CD4-positive, CD25-positive, alpha-beta regulatory T cell (primary cell): ENCODE measurements at regions not wholly inside any gene's neighbourhood (a gene's known extent, or its start where the extent isn't known, plus 50 kb on each side); places are given as distances from the start of the nearest gene placed in this dataset.
"Not testable (repeated sequence)": the region's sequence is repeated elsewhere in the genome, so short reads cannot be mapped to it uniquely, and the experiment has no call there.

Source experiments
- ATAC-seq, 2 donors: fragments of 150-1000 bp; cut with Tn5 transposase; one replicate each; pipeline ENCODE4 v1.10.0; 2021; ENCODE audit warnings: low read depth in 2 of 2, moderate number of reproducible peaks in 2 of 2, moderate library complexity in 1 of 2
- DNase-seq, 3 donors: peaks; one replicate each; pipeline versions ENCODE4 v3.0.0 to v3.0.0-alpha.2; 2012 to 2022; ENCODE audit warnings: mixed read lengths in 1 of 3
- H3K27ac ChIP-seq: one replicate; pipeline ENCODE4 v1.7.0; 2013; ENCODE audit warnings: mild to moderate bottlenecking, low read length; ENCODE audit not compliant: insufficient read depth, poor library complexity, severe bottlenecking
- H3K27me3 ChIP-seq: one replicate; pipeline ENCODE4 v1.7.0; 2013; ENCODE audit warnings: low read length; ENCODE audit not compliant: control insufficient read depth, insufficient read depth
- H3K36me3 ChIP-seq: one replicate; pipeline ENCODE4 v1.7.0; 2013; ENCODE audit warnings: mild to moderate bottlenecking, low read length, moderate library complexity; ENCODE audit not compliant: control insufficient read depth, insufficient read depth
- H3K4me1 ChIP-seq: 2 replicates; pipeline ENCODE4 v1.7.0; 2013; ENCODE audit warnings: mild to moderate bottlenecking, low read length; ENCODE audit not compliant: insufficient read depth, control insufficient read depth, poor library complexity, severe bottlenecking
- H3K4me3 ChIP-seq: one replicate; pipeline ENCODE4 v1.7.0; 2013; ENCODE audit warnings: low read depth, mild to moderate bottlenecking, low read length, moderate library complexity
- H3K9me3 ChIP-seq, 2 experiments: 1 replicate in 1 of 2; 2 replicates in 1 of 2; pipeline ENCODE4 v1.7.0; 2013; ENCODE audit warnings: low read length in 2 of 2, mild to moderate bottlenecking in 1 of 2, moderate library complexity in 1 of 2; ENCODE audit not compliant: control insufficient read depth in 2 of 2
- H3K27ac Mint-ChIP-seq, 3 donors: one replicate each; pipeline ENCODE4 v1.8.0; 2020 to 2022; ENCODE audit warnings: mild to moderate bottlenecking in 3 of 3, mixed read lengths in 3 of 3, moderate library complexity in 2 of 3
- H3K27me3 Mint-ChIP-seq: one replicate; pipeline ENCODE4 v1.8.0; 2022; ENCODE audit warnings: mild to moderate bottlenecking, mixed read lengths
- H3K36me3 Mint-ChIP-seq: one replicate; pipeline ENCODE4 v1.8.0; 2020; ENCODE audit warnings: mixed read lengths
- H3K4me1 Mint-ChIP-seq, 4 donors: one replicate each; pipeline ENCODE4 v1.8.0; 2020 to 2022; ENCODE audit warnings: mixed read lengths in 4 of 4, mild to moderate bottlenecking in 1 of 4
- H3K4me3 Mint-ChIP-seq, 4 donors: one replicate each; pipeline ENCODE4 v1.8.0; 2020 to 2022; ENCODE audit warnings: mild to moderate bottlenecking in 4 of 4, mixed read lengths in 4 of 4, moderate library complexity in 3 of 4
- H3K9me3 Mint-ChIP-seq, 7 donors: one replicate each; pipeline ENCODE4 v1.8.0; 2020 to 2022; ENCODE audit warnings: mixed read lengths in 7 of 7, mild to moderate bottlenecking in 3 of 7, moderate library complexity in 2 of 7

DNA sequence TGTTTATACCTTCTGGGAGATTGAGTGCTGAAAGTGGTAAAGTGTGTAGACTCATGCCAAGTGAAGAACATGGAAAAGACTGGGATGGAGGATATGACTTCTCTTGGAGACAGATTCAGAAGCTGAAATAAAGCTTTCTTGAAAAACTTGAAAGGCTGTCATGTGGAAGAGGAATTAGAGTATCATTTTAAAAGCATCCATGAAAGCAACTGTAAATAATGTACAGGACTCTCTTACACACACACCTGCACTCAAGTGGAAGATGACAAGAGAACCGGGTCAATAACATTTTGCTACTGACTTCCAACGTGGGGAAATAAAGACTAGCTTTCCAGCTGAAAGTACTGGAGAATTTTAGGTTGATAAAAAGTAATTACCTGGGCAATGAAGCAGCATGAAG lies 658.2 kb downstream of the TDRD15 start:
- H3K36me3 Mint-ChIP-seq = no peaks in the 10 kb centered on the region
- no peaks in the 10 kb centered on the region for H3K4me1 ChIP-seq
- no peak overlapping the region for H3K4me3 Mint-ChIP-seq
- no peak for ATAC-seq
- H3K27me3 Mint-ChIP-seq = no peaks in the 10 kb centered on the region
- no peak for DNase-seq
- no peak overlapping the region for H3K27ac ChIP-seq
- H3K27me3 ChIP-seq = no peaks in the 10 kb centered on the region
- peaks cover 3 to 24% (median 5%) of the 10 kb centered on the region in 7 donors for H3K9me3 Mint-ChIP-seq
- no peaks in the 10 kb centered on the region for H3K9me3 ChIP-seq
- H3K4me3 ChIP-seq = no peak overlapping the region
- H3K27ac Mint-ChIP-seq = no peak overlapping the region
- no peaks in the 10 kb centered on the region for H3K4me1 Mint-ChIP-seq
- no peaks in the 10 kb centered on the region for H3K36me3 ChIP-seq

DNA sequence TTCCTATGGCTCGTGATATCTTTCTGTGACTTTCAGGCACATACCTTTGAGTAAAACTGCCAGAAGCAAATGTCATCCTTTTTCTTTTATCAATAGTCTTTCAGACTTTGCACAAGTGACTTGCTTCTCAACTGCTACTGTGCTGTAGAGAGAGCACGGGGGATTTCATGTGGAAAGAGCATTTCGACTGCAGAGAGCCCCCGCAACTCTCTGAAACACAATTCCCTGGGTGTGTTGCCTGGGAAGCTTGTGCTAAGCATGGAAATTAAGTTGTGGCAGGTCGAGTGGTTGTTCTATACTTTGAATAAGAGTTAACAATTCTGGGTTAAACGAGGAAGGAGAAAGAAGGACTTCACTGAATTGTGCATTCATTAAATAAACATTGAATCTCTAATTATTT lies 659.1 kb downstream of the TDRD15 start:
- DNase-seq (no peak), ATAC-seq (no peak)
- Histone ChIP-seq H3K4me3 (no peak overlapping the region), H3K9me3 (no peaks in the 10 kb centered on the region), H3K4me1 (no peaks in the 10 kb centered on the region), H3K36me3 (no peaks in the 10 kb centered on the region), H3K27me3 (no peaks in the 10 kb centered on the region), H3K27ac (no peak overlapping the region)
- Mint-ChIP-seq H3K27ac (no peak overlapping the region), H3K4me1 (no peaks in the 10 kb centered on the region), H3K36me3 (no peaks in the 10 kb centered on the region), H3K9me3 (peaks cover 3 to 24% (median 5%) of the 10 kb centered on the region in 7 donors), H3K4me3 (no peak overlapping the region), H3K27me3 (no peaks in the 10 kb centered on the region)

DNA sequence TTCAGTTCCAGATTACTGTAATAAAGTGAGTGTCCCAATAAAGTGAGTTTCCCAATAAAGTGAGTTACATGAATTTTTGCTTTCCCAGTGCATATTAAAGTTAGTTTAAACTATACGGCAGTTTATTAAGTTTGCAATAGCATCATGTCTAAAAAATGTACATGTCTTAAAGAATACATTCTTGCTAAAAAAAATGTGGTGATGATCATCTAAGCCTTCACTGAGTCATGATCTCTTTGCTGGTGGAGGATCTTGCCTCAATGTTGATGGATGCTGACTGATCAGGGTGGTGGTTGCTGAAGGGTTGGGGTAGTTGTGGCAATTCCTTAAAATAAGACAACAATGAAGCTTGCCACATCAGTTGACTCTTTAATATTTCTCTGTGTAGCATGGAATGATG lies 664.2 kb downstream of the TDRD15 start:
- Mint-ChIP-seq H3K4me1 (no peaks in the 10 kb centered on the region), H3K36me3 (no peaks in the 10 kb centered on the region), H3K27ac (no peak overlapping the region)

DNA sequence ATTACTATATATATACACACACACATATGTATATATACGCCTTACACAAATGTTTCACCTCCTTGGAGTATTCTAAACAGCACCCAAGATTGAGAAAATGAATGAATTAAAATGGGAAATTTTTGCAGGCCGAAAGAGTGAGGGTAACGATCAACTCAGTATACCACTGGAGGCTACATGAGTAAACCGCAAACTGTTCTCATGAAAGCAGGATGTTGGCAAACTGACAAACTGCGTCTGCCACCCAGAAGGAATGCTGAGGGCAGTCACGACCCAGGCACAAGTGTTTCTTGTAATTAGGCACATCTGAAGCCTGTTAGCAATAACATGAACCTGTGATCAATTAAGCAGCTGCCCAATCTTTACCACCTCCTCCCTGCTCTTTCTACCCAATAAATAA lies 666.5 kb downstream of the TDRD15 start:
- not testable (repeated sequence) for ATAC-seq, H3K27me3 Mint-ChIP-seq, H3K36me3 ChIP-seq, DNase-seq, H3K4me3 Mint-ChIP-seq, H3K4me1 Mint-ChIP-seq, H3K27me3 ChIP-seq, H3K27ac ChIP-seq, H3K4me3 ChIP-seq, H3K9me3 ChIP-seq, H3K27ac Mint-ChIP-seq, H3K36me3 Mint-ChIP-seq, H3K4me1 ChIP-seq
- peaks cover 0 to 21% (median 3%) of the 10 kb centered on the region in 7 donors for H3K9me3 Mint-ChIP-seq

More for the DNA sequence above, 664.2 kb downstream of the TDRD15 start:
- Mint-ChIP-seq H3K9me3 (peaks cover 0 to 17% (median 2%) of the 10 kb centered on the region in 7 donors), H3K27me3 (no peaks in the 10 kb centered on the region), H3K4me3 (no peak overlapping the region)
- Histone ChIP-seq H3K36me3 (no peaks in the 10 kb centered on the region), H3K27me3 (no peaks in the 10 kb centered on the region), H3K4me1 (no peaks in the 10 kb centered on the region), H3K4me3 (no peak overlapping the region), H3K9me3 (no peaks in the 10 kb centered on the region), H3K27ac (no peak overlapping the region)
- DNase-seq (no peak), ATAC-seq (no peak)

DNA sequence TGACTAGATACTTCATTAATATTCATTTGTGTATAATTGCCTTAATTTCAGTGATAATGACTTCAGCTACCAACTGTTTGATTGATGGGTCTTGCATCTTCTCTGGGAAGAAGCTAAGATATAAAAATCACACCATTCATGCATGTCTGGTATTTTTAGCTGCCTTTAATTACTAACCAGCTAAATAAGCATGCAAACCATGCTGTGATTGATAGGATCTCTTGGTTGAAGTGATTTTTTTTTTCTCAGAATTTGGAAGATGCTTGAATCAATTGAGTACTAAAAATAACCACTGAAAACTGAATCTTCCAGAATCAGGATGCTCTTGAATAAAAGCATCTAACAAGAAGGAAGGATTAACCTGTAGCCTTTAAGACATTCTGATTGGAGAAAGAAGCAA lies 668.8 kb downstream of the TDRD15 start:
- ATAC-seq (no peak), DNase-seq (no peak)
- no peaks in the 10 kb centered on the region for H3K36me3 Mint-ChIP-seq
- H3K4me1 ChIP-seq = no peaks in the 10 kb centered on the region
- H3K27me3 ChIP-seq = no peaks in the 10 kb centered on the region
- no peak overlapping the region for H3K4me3 ChIP-seq
- H3K36me3 ChIP-seq = no peaks in the 10 kb centered on the region
- no peak overlapping the region for H3K27ac Mint-ChIP-seq
- H3K27ac ChIP-seq = no peak overlapping the region
- H3K9me3 ChIP-seq = no peaks in the 10 kb centered on the region
- peaks cover 0 to 29% (median 3%) of the 10 kb centered on the region in 7 donors for H3K9me3 Mint-ChIP-seq
- H3K27me3 Mint-ChIP-seq = no peaks in the 10 kb centered on the region
- no peak overlapping the region for H3K4me3 Mint-ChIP-seq
- no peaks in the 10 kb centered on the region for H3K4me1 Mint-ChIP-seq

DNA sequence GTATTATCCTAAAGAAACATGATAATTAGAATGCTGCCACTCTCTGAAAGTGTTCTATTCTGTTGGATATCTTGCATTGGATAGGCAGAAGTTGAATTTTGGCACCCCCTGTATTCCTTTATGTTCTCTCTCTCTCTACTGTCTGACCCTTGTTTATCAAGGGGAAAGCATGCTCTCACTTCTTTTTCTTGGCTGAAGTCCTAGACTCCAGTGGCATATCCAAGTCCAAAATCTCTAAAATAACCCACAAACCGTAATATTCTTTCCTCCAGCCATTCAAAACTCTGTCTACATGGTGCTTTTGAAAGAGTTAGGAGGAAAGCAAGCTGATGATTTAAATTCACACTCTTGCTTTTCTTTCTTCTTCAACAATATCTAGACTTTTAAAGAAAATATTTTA lies 669.7 kb downstream of the TDRD15 start:
- Mint-ChIP-seq H3K27ac (no peak overlapping the region), H3K4me1 (no peaks in the 10 kb centered on the region), H3K4me3 (no peak overlapping the region), H3K9me3 (peaks cover 1 to 35% (median 3%) of the 10 kb centered on the region in 7 donors), H3K36me3 (no peaks in the 10 kb centered on the region), H3K27me3 (no peaks in the 10 kb centered on the region)
- H3K27me3 ChIP-seq = no peaks in the 10 kb centered on the region
- H3K36me3 ChIP-seq = no peaks in the 10 kb centered on the region
- H3K4me3 ChIP-seq = no peak overlapping the region
- no peaks in the 10 kb centered on the region for H3K9me3 ChIP-seq
- no peaks in the 10 kb centered on the region for H3K4me1 ChIP-seq
- ATAC-seq = no peak
- no peak overlapping the region for H3K27ac ChIP-seq
- no peak for DNase-seq

DNA sequence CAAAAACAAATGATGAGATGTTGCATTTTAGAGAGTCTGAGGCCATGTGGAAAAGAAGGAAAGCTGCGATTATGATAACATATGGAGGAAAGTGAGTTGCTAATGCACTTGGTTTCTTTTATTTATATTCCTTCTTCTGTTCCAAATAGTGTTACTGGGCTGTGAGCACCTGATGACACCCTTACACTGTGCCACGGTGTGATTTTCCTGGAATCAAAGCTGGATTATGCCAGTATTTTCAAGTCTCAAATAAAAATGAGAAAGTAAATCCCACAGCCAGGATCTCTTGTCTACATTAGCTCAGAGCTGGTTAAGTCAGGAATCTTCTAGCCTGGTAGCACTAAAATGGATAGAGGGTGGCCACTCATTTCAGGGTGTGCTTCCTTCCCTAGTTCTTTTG lies 670.8 kb downstream of the TDRD15 start:
- Histone ChIP-seq H3K27ac (no peak overlapping the region), H3K36me3 (no peaks in the 10 kb centered on the region), H3K27me3 (no peaks in the 10 kb centered on the region), H3K4me3 (no peak overlapping the region), H3K9me3 (no peaks in the 10 kb centered on the region), H3K4me1 (no peaks in the 10 kb centered on the region)
- H3K4me1 Mint-ChIP-seq = no peaks in the 10 kb centered on the region
- ATAC-seq = no peak
- H3K27ac Mint-ChIP-seq = no peak overlapping the region
- peaks cover 1 to 33% (median 3%) of the 10 kb centered on the region in 7 donors for H3K9me3 Mint-ChIP-seq
- H3K36me3 Mint-ChIP-seq = no peaks in the 10 kb centered on the region
- H3K27me3 Mint-ChIP-seq = no peaks in the 10 kb centered on the region
- no peak for DNase-seq
- no peak overlapping the region for H3K4me3 Mint-ChIP-seq

DNA sequence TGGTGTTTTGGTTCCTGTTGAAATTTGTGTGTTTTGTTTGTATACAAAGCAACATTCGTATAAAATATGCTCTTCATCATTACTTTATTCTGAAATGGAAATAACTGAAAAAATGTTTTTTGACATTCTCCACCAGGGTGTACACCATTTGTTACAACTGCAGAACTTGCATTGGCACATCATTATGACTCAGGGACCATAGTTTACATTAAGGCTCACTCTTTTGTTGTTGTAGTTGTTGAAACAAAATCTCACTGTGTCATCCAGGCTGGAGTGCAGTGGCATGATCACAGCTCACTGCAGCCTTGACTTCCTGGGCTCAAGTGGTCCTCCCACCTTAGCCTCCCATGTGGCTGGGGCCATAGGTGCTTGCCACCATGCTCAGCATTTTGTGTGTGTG lies 676.6 kb downstream of the TDRD15 start:
- no peaks in the 10 kb centered on the region for H3K27me3 Mint-ChIP-seq

More for the DNA sequence above, 676.6 kb downstream of the TDRD15 start:
- Mint-ChIP-seq H3K9me3 (peaks cover 1 to 21% (median 5%) of the 10 kb centered on the region in 7 donors), H3K4me1 (no peaks in the 10 kb centered on the region), H3K4me3 (no peak overlapping the region), H3K27ac (no peak overlapping the region), H3K36me3 (no peaks in the 10 kb centered on the region)
- Histone ChIP-seq H3K27ac (no peak overlapping the region), H3K9me3 (no peaks in the 10 kb centered on the region), H3K4me1 (no peaks in the 10 kb centered on the region), H3K4me3 (no peak overlapping the region), H3K27me3 (no peaks in the 10 kb centered on the region), H3K36me3 (no peaks in the 10 kb centered on the region)
- DNase-seq = no peak
- no peak for ATAC-seq
